RWPE2 (cell line): ENCODE measurements at regions not wholly inside any gene's neighbourhood (a gene's known extent, or its start where the extent isn't known, plus 50 kb on each side); places are given as distances from the start of the nearest gene placed in this dataset.

Experiments used
- ATAC-seq: fragments of 200-7000 bp; cut with Tn5 transposase; 3 replicates; pipeline ENCODE4 v1.9.1; 2021; ENCODE audit warnings: low read depth
- DNase-seq: peaks from one replicate; pipeline ENCODE4 v3.0.0-alpha.2; 2020; ENCODE audit warnings: low spot score
- H3K27ac ChIP-seq: fragments of 450-650 bp; 2 replicates; pipeline ENCODE4 v1.5.1; 2017; ENCODE audit warnings: mild to moderate bottlenecking; ENCODE audit not compliant: poor library complexity, severe bottlenecking
- H3K27me3 ChIP-seq: fragments of 250-450 bp; sonication (Bioruptor Pico); 2 replicates; pipeline ENCODE4 v1.5.1; 2021; ENCODE audit warnings: mild to moderate bottlenecking, moderate library complexity; ENCODE audit not compliant: insufficient read depth, poor library complexity, severe bottlenecking
- H3K36me3 ChIP-seq: fragments of 250-450 bp; sonication (Bioruptor Pico); 2 replicates; pipeline ENCODE4 v1.5.1; 2020; ENCODE audit warnings: low read depth, mild to moderate bottlenecking, moderate library complexity
- H3K4me1 ChIP-seq: fragments of 250-450 bp; sonication (Bioruptor Pico); 2 replicates; pipeline ENCODE4 v1.5.1; 2021; ENCODE audit warnings: mild to moderate bottlenecking, moderate library complexity; ENCODE audit not compliant: insufficient read depth, poor library complexity, severe bottlenecking
- H3K4me3 ChIP-seq: fragments of 250-450 bp; sonication (Bioruptor Pico); 2 replicates; pipeline ENCODE4 v1.5.1; 2021; ENCODE audit warnings: mild to moderate bottlenecking, moderate library complexity; ENCODE audit not compliant: severe bottlenecking
- H3K9me3 ChIP-seq: fragments of 250-450 bp; sonication (Bioruptor Pico); 2 replicates; pipeline ENCODE4 v1.5.1; 2021; ENCODE audit warnings: mild to moderate bottlenecking, moderate library complexity; ENCODE audit not compliant: severe bottlenecking
- TF ChIP-seq, protein P1 (sequence below): fragments of 450-650 bp; IDR thresholded peaks from one replicate; pipeline ENCODE4 v1.5.1; 2017; ENCODE audit warnings: mild to moderate bottlenecking, moderate library complexity; ENCODE audit not compliant: poor library complexity, severe bottlenecking

DNA sequence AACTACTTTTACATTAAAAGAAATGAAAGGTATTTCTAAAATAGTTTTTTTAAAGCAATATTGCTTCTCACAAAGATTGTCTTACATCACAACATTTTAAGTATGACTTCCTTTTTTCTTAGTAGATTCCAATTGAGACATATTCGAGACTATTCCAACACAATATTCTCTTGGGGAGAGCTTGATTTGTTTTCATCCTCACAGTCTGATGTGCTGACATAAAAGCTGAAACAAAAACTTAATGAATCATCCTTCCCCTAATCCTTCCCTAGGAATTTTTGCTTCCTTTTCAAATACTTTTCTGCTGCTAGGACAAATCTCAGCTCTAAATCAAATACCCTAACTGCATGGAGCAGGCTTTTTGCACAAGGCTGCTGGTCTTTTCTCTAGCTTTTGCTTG lies 245.8 kb upstream of the MAP3K1 start:
- TF ChIP-seq, protein P1, sequence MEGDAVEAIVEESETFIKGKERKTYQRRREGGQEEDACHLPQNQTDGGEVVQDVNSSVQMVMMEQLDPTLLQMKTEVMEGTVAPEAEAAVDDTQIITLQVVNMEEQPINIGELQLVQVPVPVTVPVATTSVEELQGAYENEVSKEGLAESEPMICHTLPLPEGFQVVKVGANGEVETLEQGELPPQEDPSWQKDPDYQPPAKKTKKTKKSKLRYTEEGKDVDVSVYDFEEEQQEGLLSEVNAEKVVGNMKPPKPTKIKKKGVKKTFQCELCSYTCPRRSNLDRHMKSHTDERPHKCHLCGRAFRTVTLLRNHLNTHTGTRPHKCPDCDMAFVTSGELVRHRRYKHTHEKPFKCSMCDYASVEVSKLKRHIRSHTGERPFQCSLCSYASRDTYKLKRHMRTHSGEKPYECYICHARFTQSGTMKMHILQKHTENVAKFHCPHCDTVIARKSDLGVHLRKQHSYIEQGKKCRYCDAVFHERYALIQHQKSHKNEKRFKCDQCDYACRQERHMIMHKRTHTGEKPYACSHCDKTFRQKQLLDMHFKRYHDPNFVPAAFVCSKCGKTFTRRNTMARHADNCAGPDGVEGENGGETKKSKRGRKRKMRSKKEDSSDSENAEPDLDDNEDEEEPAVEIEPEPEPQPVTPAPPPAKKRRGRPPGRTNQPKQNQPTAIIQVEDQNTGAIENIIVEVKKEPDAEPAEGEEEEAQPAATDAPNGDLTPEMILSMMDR: no peak
- peak overlapping the region; percentile 48 for H3K27ac ChIP-seq
- ATAC-seq (peak; percentile 84), DNase-seq (no peak)
- no peaks in the 10 kb centered on the region for H3K9me3 ChIP-seq
- no peaks in the 10 kb centered on the region for H3K27me3 ChIP-seq
- H3K4me1 ChIP-seq: peaks cover 16% of the 10 kb centered on the region
- no peak overlapping the region for H3K4me3 ChIP-seq
- H3K36me3 ChIP-seq: no peaks in the 10 kb centered on the region; the same call in 1 of the 2 replicates

DNA sequence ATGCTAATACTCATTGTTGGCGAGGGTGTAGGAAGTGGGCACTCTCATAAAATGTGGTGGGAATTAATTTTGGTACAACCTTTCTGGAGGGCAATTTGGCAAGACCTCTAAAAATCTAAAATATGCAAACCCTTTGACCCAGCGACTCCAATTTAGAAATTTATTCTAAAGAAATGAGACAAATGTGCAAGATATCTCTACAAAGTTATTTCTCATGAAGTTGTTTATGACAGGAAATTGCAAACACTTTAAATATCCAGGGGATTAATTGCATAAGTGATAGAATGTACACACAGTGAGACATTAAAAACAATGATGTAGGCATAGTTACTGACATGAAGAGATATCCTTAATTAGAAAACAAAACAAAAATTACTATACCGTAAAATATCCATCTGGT lies 246.3 kb upstream of the MAP3K1 start:
- Histone ChIP-seq H3K27ac (peak overlapping the region; percentile 48), H3K36me3 (no peaks in the 10 kb centered on the region; the same call in 1 of the 2 replicates), H3K4me3 (no peak overlapping the region), H3K9me3 (no peaks in the 10 kb centered on the region), H3K4me1 (peaks cover 16% of the 10 kb centered on the region), H3K27me3 (no peaks in the 10 kb centered on the region)
- TF ChIP-seq, protein P1: no peak
- no peak for DNase-seq
- ATAC-seq: peak; percentile 50; the same call in 2 of the 3 replicates

GRCh38 chr5:56567278-56567677 lies 248.1 kb upstream of the MAP3K1 start:
- no peaks in the 10 kb centered on the region for H3K27me3 ChIP-seq
- DNase-seq (no peak), ATAC-seq (no peak)
- H3K27ac ChIP-seq: no peak overlapping the region
- H3K4me1 ChIP-seq: peaks cover 16% of the 10 kb centered on the region
- H3K9me3 ChIP-seq: no peaks in the 10 kb centered on the region
- no peaks in the 10 kb centered on the region; the same call in 1 of the 2 replicates for H3K36me3 ChIP-seq
- no peak overlapping the region for H3K4me3 ChIP-seq
- TF ChIP-seq, protein P1: no peak

- TF ChIP-seq, protein P1: no peak
- ATAC-seq (no peak), DNase-seq (no peak)
- Histone ChIP-seq H3K4me3 (no peak overlapping the region), H3K4me1 (peaks cover 16% of the 10 kb centered on the region), H3K36me3 (no peaks in the 10 kb centered on the region; the same call in 1 of the 2 replicates), H3K27ac (no peak overlapping the region), H3K9me3 (no peaks in the 10 kb centered on the region), H3K27me3 (no peaks in the 10 kb centered on the region)
These were observed 248.7 kb upstream of the MAP3K1 start for GRCh38 chr5:56566374-56567249.

DNA sequence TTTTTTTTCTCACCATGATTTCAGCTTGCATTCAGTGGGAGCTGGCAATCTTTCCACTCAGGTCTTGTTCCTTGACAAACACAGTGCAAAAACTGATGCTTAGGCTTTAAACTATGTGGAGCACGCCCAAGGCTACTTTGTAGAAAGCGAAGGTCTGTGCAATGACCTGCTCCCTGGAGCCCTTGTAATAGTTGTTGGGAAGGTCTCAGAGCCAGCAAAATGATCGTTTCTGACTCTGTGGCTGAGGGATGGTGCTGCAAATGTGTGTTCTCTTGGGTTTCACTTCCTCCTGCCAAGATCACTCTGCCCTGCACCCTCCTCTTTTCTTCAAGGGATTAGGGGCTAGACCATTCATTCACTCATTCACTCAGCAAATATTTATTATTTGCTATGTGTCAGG lies 249.7 kb upstream of the MAP3K1 start:
- Histone ChIP-seq H3K36me3 (no peaks in the 10 kb centered on the region; the same call in 1 of the 2 replicates), H3K4me3 (no peak overlapping the region), H3K27me3 (no peaks in the 10 kb centered on the region), H3K9me3 (no peaks in the 10 kb centered on the region), H3K27ac (no peak overlapping the region), H3K4me1 (peaks cover 16% of the 10 kb centered on the region)
- ATAC-seq: no peak
- TF ChIP-seq, protein P1: no peak
- no peak for DNase-seq
